ENCODE measurements at regions not wholly inside any gene's neighbourhood (a gene's known extent, or its start where the extent isn't known, plus 50 kb on each side); places are given as distances from the start of the nearest gene placed in this dataset.

DNA sequence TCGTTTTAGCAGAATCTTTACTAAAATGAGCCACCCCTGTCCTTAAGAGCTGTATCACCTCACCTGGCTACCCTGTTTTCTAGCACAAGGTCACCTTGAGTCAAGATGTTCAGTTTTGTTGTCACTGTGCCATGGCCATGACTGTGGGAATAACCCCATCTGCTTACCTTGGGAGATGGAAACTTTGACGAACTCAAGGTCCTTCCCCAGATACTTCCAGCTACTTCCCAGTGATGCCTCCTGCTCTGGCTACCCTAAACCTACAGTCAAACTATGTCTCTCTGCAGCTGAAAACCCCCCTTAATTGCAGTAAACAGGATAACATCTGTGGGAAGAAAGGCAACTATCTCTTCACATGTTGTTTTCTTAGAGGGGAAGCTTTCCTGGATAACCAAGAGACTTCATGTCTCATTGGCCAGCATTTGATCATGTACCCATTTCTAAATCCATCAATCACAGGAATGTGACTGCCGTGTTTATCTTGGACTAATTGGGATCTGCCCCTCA lies 89.5 kb upstream of the C1orf21 start:
- TF ChIP-seq, protein P1, sequence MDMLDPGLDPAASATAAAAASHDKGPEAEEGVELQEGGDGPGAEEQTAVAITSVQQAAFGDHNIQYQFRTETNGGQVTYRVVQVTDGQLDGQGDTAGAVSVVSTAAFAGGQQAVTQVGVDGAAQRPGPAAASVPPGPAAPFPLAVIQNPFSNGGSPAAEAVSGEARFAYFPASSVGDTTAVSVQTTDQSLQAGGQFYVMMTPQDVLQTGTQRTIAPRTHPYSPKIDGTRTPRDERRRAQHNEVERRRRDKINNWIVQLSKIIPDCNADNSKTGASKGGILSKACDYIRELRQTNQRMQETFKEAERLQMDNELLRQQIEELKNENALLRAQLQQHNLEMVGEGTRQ (IDR thresholded peaks at IDR 0.05; ENCODE audit: low read depth, low read length): no peak
- TF ChIP-seq, protein P1 (CRISPR knock-in tag; IDR thresholded peaks at IDR 0.05; ENCODE audit: borderline replicate concordance): no peak
- no peak for TF ChIP-seq ZNF589 (CRISPR knock-in tag; conservative IDR thresholded peaks at IDR 0.05)
- no peak for TF ChIP-seq FOSL1 (CRISPR knock-in tag; IDR thresholded peaks at IDR 0.05; ENCODE audit: borderline replicate concordance)
- no peak for TF ChIP-seq ZNF768 (CRISPR knock-in tag; IDR thresholded peaks at IDR 0.05)
- TF ChIP-seq ZNF557 (CRISPR knock-in tag; IDR thresholded peaks at IDR 0.05): no peak
- TF ChIP-seq, protein P2, sequence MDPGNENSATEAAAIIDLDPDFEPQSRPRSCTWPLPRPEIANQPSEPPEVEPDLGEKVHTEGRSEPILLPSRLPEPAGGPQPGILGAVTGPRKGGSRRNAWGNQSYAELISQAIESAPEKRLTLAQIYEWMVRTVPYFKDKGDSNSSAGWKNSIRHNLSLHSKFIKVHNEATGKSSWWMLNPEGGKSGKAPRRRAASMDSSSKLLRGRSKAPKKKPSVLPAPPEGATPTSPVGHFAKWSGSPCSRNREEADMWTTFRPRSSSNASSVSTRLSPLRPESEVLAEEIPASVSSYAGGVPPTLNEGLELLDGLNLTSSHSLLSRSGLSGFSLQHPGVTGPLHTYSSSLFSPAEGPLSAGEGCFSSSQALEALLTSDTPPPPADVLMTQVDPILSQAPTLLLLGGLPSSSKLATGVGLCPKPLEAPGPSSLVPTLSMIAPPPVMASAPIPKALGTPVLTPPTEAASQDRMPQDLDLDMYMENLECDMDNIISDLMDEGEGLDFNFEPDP (CRISPR knock-in tag; conservative IDR thresholded peaks at IDR 0.05): no peak
- TF ChIP-seq PTBP1 (IDR thresholded peaks at IDR 0.05; ENCODE audit: low read depth, low read length, poor library complexity, severe bottlenecking): no peak
- no peak for TF ChIP-seq ZFYVE20 (CRISPR knock-in tag; IDR thresholded peaks at IDR 0.05; ENCODE audit: borderline replicate concordance, low read depth)
- TF ChIP-seq, protein P3, sequence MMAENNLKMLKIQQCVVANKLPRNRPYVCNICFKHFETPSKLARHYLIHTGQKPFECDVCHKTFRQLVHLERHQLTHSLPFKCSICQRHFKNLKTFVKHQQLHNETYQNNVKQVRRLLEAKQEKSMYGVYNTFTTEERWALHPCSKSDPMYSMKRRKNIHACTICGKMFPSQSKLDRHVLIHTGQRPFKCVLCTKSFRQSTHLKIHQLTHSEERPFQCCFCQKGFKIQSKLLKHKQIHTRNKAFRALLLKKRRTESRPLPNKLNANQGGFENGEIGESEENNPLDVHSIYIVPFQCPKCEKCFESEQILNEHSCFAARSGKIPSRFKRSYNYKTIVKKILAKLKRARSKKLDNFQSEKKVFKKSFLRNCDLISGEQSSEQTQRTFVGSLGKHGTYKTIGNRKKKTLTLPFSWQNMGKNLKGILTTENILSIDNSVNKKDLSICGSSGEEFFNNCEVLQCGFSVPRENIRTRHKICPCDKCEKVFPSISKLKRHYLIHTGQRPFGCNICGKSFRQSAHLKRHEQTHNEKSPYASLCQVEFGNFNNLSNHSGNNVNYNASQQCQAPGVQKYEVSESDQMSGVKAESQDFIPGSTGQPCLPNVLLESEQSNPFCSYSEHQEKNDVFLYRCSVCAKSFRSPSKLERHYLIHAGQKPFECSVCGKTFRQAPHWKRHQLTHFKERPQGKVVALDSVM (CRISPR knock-in tag; IDR thresholded peaks at IDR 0.05): no peak
- no peak for DNase-seq (ENCODE audit: low spot score)
- Histone ChIP-seq H4K20me1 (ENCODE audit: insufficient read depth, low read length) (no peaks in the 10 kb centered on the region), H3K4me1 (ENCODE audit: insufficient read depth, low read length) (no peaks in the 10 kb centered on the region), H3K27ac (ENCODE audit: extremely low read length, insufficient read depth, low read length) (no peak overlapping the region), H3K27me3 (ENCODE audit: control insufficient read depth in 1 of 2, insufficient read depth in 2 of 2, low read length in 2 of 2) (no peaks in the 10 kb centered on the region; a peak in 1 of 5 replicates), H3K9me3 (ENCODE audit: low read length) (no peaks in the 10 kb centered on the region), H2AFZ (ENCODE audit: low read length) (no peak overlapping the region), H3K4me3 (replicated peaks in 1 of 3; ENCODE audit: insufficient read depth in 1 of 3, low read depth in 2 of 3, low read length in 3 of 3) (no peak overlapping the region), H3K79me2 (ENCODE audit: insufficient read depth, low read length) (no peaks in the 10 kb centered on the region), H3K9ac (ENCODE audit: insufficient read depth, low read depth, low read length) (no peak overlapping the region), H3K36me3 (replicated peaks in 1 of 2; ENCODE audit: control insufficient read depth in 1 of 2, insufficient read depth in 2 of 2, low read length in 2 of 2) (no peaks in the 10 kb centered on the region), H3K4me2 (ENCODE audit: low read depth, low read length) (no peak overlapping the region)
- no peak for FAIRE-seq
- CTCF ChIA-PET (ENCODE audit: low intra/inter-chr PET ratio, low total read pairs): no interaction called here
- in situ Hi-C loops (cut with HindIII; ENCODE audit: extremely low pct_ligation_motif_present, low pct_unique_long_range_greater_than_20kb) (no loop called here), intact Hi-C loops (cut with micrococcal nuclease; ENCODE audit: unreplicated experiment) (no loop called here)
- BruUV-seq (replicated peaks): no TSS peak
- ATAC-seq: no peak
- 0% methylated on average over 3 of the region's 3 CpGs for WGBS (ENCODE audit: low lambda C conversion rate)
- POLR2A ChIA-PET: no interaction called here
